GM12878 (cell line): ENCODE measurements at regions not wholly inside any gene's neighbourhood (a gene's known extent, or its start where the extent isn't known, plus 50 kb on each side); places are given as distances from the start of the nearest gene placed in this dataset.

Source experiments
- ATAC-seq: fragments of 200-7000 bp; cut with Tn5 transposase; 3 replicates; pipeline ENCODE4 v1.9.1; 2020; ENCODE audit warnings: mild to moderate bottlenecking, moderate library complexity
- BruUV-seq: library from RNA; stranded (reverse); fragments of 400-500 nt; replicated peaks from 2 replicates; lab custom pipeline; 2021; lab: Mats Ljungman, UMichigan
- CTCF ChIA-PET: fragments of 300-600 bp; sonication (Branson Sonifier 250); formaldehyde crosslinking; extraction: SDS; loops from one replicate; lab custom pipeline; 2021; ENCODE audit warnings: inconsistent platforms; lab: Yijun Ruan, JAX
- POLR2A ChIA-PET: fragments of 350-600 bp; formaldehyde crosslinking; extraction: SDS; loops from one replicate; lab custom pipeline; 2021; ENCODE audit warnings: inconsistent platforms; lab: Charles Lee
- RAD21 ChIA-PET: fragments of 300-600 bp; sonication (Branson Sonifier 250); formaldehyde crosslinking; loops from one replicate; lab custom pipeline; 2023; ENCODE audit warnings: antibody characterized with exemption; ENCODE audit not compliant: unreplicated experiment; lab: Charles Lee
- SMC1A ChIA-PET: fragments of 300-600 bp; sonication (Branson Sonifier 250); formaldehyde crosslinking; loops from one replicate; lab custom pipeline; 2023; ENCODE audit not compliant: unreplicated experiment, uncharacterized antibody; lab: Charles Lee
- DNase-seq: peaks from one replicate; pipeline ENCODE4 v3.0.0-alpha.2; 2011; ENCODE audit warnings: low read depth, low spot score
- FAIRE-seq: peaks from 3 replicates; lab custom pipeline; 2011; peaks lifted over from hg19 to GRCh38; lab: Jason Lieb, UNC
- H2AFZ ChIP-seq: 2 replicates; pipeline ENCODE4 v1.6.0; 2011; ENCODE audit warnings: low read depth, low read length, control low read depth; ENCODE audit not compliant: control insufficient read depth
- H3K27ac ChIP-seq: 2 replicates; pipeline ENCODE4 v1.5.1; 2011; ENCODE audit warnings: control low read depth; ENCODE audit not compliant: control insufficient read depth, insufficient read depth
- H3K27me3 ChIP-seq, 2 experiments: replicated peaks in 1 of 2; 2 replicates each; pipeline versions ENCODE4 v1.6.0 to v1.6.1; 2011; ENCODE audit warnings: low read length in 1 of 2; ENCODE audit not compliant: control insufficient read depth in 2 of 2, insufficient read depth in 2 of 2
- H3K36me3 ChIP-seq, 2 experiments: 2 replicates each; pipeline ENCODE4 v1.5.1; 2011; ENCODE audit warnings: low read length in 1 of 2; ENCODE audit not compliant: control insufficient read depth in 2 of 2, insufficient read depth in 2 of 2
- H3K4me1 ChIP-seq: 2 replicates; pipeline ENCODE4 v1.6.1; 2011; ENCODE audit warnings: mild to moderate bottlenecking, low read length, moderate library complexity, mixed read lengths; ENCODE audit not compliant: control insufficient read depth, insufficient read depth
- H3K4me2 ChIP-seq: 2 replicates; pipeline ENCODE4 v1.6.0; 2011; ENCODE audit warnings: control low read depth; ENCODE audit not compliant: control insufficient read depth, insufficient read depth
- H3K4me3 ChIP-seq: fragments of 200-600 bp; sonication (generic); 2 replicates; pipeline ENCODE4 v1.5.1; 2016
- H3K79me2 ChIP-seq: 2 replicates; pipeline ENCODE4 v1.6.0; 2011; ENCODE audit warnings: low read length; ENCODE audit not compliant: control insufficient read depth, insufficient read depth
- H3K9ac ChIP-seq: 2 replicates; pipeline ENCODE4 v1.8.0; 2011; ENCODE audit warnings: low read length, control low read depth, mixed read lengths; ENCODE audit not compliant: control insufficient read depth, insufficient read depth
- H3K9me3 ChIP-seq: replicated peaks from 3 replicates; pipeline ENCODE4 v1.5.1; 2011; ENCODE audit warnings: mild to moderate bottlenecking, low read length; ENCODE audit not compliant: control insufficient read depth, insufficient read depth
- H4K20me1 ChIP-seq: 2 replicates; pipeline ENCODE4 v1.6.0; 2011; ENCODE audit not compliant: control insufficient read depth, insufficient read depth
- DPF2 ChIP-seq: fragments of 450-650 bp; IDR thresholded peaks from 2 replicates; pipeline ENCODE4 v1.6.1; 2017; ENCODE audit warnings: mild to moderate bottlenecking
- RBBP5 ChIP-seq: fragments of 200-600 bp; sonication (generic); conservative IDR thresholded peaks from 2 replicates; pipeline ENCODE4 v1.6.1; 2016
- SIN3A ChIP-seq: IDR thresholded peaks from 2 replicates; pipeline ENCODE4 v1.6.1; 2012; ENCODE audit warnings: low read depth, low read length, improper control_type of control experiment
- SMAD1 ChIP-seq: fragments of 450-650 bp; IDR thresholded peaks from 2 replicates; pipeline ENCODE4 v1.6.1; 2018; ENCODE audit warnings: mild to moderate bottlenecking, low read depth; ENCODE audit not compliant: partially characterized antibody
- in situ Hi-C: fragments of 300-500 bp; cut with MboI; formaldehyde crosslinking; loops from 9 replicates; pipeline ENCODE4 v1.14.3; 2018; ENCODE audit warnings: mixed read lengths
- intact Hi-C: fragments of 100-400 bp; cut with micrococcal nuclease; formaldehyde crosslinking; loops from one replicate; pipeline ENCODE4 v1.14.2; 2022; ENCODE audit not compliant: unreplicated experiment
- TF ChIP-seq, protein P1 (sequence below): fragments of 450-650 bp; IDR thresholded peaks from 2 replicates; pipeline ENCODE4 v1.6.1; 2016; ENCODE audit warnings: mild to moderate bottlenecking, moderate library complexity, borderline replicate concordance
- TF ChIP-seq, protein P2 (sequence below): fragments of 450-650 bp; IDR thresholded peaks from 2 replicates; pipeline ENCODE4 v1.6.1; 2017; ENCODE audit warnings: antibody characterized with exemption, mild to moderate bottlenecking, moderate library complexity
- TF ChIP-seq, protein P3 (sequence below): fragments of 150-350 bp; IDR thresholded peaks from 2 replicates; pipeline ENCODE4 v1.6.1; 2014; ENCODE audit warnings: mild to moderate bottlenecking, low read depth, low read length

DNA sequence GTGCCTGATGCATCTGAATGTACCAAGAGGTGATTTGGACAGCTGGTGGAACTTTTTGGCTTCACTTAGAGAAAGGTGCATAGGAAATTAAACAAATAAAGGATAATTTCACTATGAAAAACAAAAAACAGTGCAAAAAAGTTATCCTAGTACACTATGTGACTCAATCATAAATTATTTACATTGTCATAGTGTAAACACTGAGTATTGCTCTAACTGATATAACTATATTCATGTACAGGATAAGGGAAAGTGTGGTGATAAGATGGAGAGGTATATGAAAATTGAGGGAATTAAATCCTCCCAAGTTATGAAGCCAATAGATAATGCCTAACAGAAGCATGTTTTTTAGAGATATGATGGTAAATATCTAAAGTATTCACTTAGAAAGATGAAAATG is 50.2 kb upstream of the CPNE4 start:
- no peak for DNase-seq
- Histone ChIP-seq H2AFZ (no peak overlapping the region), H3K4me2 (no peak overlapping the region), H3K36me3 (no peaks in the 10 kb centered on the region), H3K27ac (no peak overlapping the region), H3K27me3 (no peaks in the 10 kb centered on the region), H3K79me2 (no peaks in the 10 kb centered on the region), H3K4me1 (no peaks in the 10 kb centered on the region), H3K9me3 (no peaks in the 10 kb centered on the region), H3K4me3 (no peak overlapping the region), H3K9ac (no peak overlapping the region), H4K20me1 (no peaks in the 10 kb centered on the region)
- no peak for TF ChIP-seq RBBP5
- no peak for TF ChIP-seq DPF2
- TF ChIP-seq, protein P1, sequence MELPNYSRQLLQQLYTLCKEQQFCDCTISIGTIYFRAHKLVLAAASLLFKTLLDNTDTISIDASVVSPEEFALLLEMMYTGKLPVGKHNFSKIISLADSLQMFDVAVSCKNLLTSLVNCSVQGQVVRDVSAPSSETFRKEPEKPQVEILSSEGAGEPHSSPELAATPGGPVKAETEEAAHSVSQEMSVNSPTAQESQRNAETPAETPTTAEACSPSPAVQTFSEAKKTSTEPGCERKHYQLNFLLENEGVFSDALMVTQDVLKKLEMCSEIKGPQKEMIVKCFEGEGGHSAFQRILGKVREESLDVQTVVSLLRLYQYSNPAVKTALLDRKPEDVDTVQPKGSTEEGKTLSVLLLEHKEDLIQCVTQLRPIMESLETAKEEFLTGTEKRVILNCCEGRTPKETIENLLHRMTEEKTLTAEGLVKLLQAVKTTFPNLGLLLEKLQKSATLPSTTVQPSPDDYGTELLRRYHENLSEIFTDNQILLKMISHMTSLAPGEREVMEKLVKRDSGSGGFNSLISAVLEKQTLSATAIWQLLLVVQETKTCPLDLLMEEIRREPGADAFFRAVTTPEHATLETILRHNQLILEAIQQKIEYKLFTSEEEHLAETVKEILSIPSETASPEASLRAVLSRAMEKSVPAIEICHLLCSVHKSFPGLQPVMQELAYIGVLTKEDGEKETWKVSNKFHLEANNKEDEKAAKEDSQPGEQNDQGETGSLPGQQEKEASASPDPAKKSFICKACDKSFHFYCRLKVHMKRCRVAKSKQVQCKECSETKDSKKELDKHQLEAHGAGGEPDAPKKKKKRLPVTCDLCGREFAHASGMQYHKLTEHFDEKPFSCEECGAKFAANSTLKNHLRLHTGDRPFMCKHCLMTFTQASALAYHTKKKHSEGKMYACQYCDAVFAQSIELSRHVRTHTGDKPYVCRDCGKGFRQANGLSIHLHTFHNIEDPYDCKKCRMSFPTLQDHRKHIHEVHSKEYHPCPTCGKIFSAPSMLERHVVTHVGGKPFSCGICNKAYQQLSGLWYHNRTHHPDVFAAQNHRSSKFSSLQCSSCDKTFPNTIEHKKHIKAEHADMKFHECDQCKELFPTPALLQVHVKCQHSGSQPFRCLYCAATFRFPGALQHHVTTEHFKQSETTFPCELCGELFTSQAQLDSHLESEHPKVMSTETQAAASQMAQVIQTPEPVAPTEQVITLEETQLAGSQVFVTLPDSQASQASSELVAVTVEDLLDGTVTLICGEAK = no peak
- TF ChIP-seq, protein P2, sequence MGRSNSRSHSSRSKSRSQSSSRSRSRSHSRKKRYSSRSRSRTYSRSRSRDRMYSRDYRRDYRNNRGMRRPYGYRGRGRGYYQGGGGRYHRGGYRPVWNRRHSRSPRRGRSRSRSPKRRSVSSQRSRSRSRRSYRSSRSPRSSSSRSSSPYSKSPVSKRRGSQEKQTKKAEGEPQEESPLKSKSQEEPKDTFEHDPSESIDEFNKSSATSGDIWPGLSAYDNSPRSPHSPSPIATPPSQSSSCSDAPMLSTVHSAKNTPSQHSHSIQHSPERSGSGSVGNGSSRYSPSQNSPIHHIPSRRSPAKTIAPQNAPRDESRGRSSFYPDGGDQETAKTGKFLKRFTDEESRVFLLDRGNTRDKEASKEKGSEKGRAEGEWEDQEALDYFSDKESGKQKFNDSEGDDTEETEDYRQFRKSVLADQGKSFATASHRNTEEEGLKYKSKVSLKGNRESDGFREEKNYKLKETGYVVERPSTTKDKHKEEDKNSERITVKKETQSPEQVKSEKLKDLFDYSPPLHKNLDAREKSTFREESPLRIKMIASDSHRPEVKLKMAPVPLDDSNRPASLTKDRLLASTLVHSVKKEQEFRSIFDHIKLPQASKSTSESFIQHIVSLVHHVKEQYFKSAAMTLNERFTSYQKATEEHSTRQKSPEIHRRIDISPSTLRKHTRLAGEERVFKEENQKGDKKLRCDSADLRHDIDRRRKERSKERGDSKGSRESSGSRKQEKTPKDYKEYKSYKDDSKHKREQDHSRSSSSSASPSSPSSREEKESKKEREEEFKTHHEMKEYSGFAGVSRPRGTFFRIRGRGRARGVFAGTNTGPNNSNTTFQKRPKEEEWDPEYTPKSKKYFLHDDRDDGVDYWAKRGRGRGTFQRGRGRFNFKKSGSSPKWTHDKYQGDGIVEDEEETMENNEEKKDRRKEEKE = no peak
- TF ChIP-seq SMAD1 = no peak
- no peak for TF ChIP-seq SIN3A
- TF ChIP-seq, protein P3, sequence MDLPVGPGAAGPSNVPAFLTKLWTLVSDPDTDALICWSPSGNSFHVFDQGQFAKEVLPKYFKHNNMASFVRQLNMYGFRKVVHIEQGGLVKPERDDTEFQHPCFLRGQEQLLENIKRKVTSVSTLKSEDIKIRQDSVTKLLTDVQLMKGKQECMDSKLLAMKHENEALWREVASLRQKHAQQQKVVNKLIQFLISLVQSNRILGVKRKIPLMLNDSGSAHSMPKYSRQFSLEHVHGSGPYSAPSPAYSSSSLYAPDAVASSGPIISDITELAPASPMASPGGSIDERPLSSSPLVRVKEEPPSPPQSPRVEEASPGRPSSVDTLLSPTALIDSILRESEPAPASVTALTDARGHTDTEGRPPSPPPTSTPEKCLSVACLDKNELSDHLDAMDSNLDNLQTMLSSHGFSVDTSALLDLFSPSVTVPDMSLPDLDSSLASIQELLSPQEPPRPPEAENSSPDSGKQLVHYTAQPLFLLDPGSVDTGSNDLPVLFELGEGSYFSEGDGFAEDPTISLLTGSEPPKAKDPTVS = no peak
- ChIA-PET SMC1A (no interaction called here), RAD21 (no interaction called here), CTCF (interaction anchor here (1.2 kb wide), 1 partner anchor 46 kb away, joined by 3 read pairs; no protein-coding TSS in a partner anchor), POLR2A (no interaction called here)
- intact Hi-C loops = no loop called here
- no peak for ATAC-seq
- BruUV-seq = no TSS peak
- FAIRE-seq = no peak
- in situ Hi-C loops = no loop called here
